D341Med (cell line): ENCODE measurements at regions not wholly inside any gene's neighbourhood (a gene's known extent, or its start where the extent isn't known, plus 50 kb on each side); places are given as distances from the start of the nearest gene placed in this dataset.

Experiments used
- DNase-seq: peaks from one replicate; pipeline ENCODE4 v3.0.0; 2012; ENCODE audit warnings: low spot score

DNA sequence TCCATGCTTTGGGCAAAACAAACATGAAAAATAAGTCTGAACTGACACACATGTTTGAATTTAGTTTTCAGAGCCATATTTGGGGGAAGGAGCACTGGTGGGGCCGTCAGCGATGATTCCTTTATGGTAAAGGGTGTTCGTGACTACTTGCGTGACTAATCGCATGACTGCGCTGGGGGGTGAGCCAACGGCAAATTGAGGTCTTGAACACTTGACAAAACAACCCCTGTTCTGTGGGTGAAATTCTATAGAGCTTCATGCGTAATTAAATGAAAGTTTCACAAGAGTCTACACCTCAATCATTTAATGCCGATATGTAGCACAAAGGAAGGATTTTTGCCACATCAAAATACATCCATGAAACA lies 127.5 kb upstream of the CYP1B1 start:
- DNase-seq: no peak

DNA sequence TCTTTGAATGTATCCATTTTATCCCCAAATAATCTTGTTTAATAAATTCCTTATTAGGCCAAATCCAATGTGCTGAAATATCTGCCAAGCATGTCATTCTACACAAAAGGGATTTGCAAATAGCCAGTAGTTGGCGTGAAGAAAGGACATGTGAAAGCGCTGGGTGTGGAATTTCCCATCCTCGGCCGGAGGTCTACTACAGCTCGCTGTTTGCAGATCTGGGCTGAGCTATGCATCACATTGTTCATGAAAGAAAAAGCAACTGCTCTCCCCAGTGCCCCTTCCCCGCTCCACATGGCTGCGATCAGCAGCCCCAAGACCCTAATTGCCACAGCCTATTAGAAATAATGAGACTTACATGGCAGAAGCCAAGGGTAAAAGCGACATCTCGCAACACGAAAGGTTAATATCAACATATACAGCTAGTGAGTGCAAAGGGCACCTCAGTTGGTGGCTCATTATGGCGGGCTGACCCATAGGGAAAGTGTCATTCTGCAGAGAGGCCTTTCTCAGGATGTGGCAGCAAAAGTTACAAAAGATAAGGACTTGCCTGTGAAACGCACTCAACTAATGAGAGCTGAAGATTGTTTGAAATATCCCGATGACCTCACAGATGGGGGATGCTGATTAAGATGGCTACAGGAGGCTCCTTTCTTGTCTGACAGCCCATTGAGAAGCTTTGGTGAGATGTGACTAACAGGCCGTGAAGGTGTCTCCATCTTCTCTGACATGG lies 126.9 kb upstream of the CYP1B1 start:
- no peak for DNase-seq

DNA sequence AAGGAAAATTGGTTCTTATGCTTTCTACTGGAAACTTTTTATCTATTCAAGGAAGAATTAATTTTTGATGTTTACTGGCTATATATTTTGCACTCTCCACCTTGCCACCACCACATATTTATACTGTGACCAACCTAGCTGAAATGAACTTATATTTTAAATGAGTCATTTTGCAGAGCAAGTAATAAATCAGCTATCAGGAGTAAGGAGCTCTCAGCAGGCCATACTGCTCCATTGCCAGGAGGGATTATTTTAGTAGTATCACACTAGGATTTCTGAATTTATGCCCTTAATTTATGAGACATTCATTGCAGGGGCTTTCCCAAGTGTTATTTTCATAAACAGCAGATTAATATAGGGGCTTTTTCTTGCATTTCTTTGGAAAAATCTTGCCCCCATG lies 125.8 kb upstream of the CYP1B1 start:
- DNase-seq: no peak

- no peak for DNase-seq
Observed at GRCh38 chr2:38200598-38200997, 124.6 kb upstream of the CYP1B1 start.

GRCh38 chr2:38199127-38199526 lies 123.2 kb upstream of the CYP1B1 start:
- DNase-seq: no peak

GRCh38 chr2:38194751-38195150 lies 118.8 kb upstream of the CYP1B1 start:
- DNase-seq: no peak

- no peak for DNase-seq
Observed at GRCh38 chr2:38192976-38193375, 117.0 kb upstream of the CYP1B1 start.

DNA sequence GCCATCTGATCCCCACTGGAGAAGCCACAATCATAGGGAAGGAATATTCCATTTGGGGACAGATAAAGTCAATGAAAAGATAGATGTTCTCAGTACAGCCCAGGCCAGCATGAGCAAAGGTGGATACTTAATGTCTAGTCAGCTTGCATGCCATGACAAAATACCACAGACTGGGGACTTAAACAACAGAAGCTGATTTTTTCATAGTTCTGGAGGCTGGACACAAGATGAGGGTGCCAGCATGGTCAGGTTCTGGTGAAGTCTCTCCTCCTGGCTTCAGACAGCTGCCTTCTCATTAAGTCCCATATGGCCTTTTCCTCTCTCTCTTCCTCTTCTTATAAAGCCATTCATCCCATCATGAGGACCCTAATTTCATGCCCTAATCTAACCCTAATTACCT lies 116.1 kb upstream of the CYP1B1 start:
- no peak for DNase-seq

GRCh38 chr2:38191516-38191915 lies 115.6 kb upstream of the CYP1B1 start:
- DNase-seq: no peak

GRCh38 chr2:38190542-38191218 lies 114.7 kb upstream of the CYP1B1 start:
- DNase-seq: no peak

DNA sequence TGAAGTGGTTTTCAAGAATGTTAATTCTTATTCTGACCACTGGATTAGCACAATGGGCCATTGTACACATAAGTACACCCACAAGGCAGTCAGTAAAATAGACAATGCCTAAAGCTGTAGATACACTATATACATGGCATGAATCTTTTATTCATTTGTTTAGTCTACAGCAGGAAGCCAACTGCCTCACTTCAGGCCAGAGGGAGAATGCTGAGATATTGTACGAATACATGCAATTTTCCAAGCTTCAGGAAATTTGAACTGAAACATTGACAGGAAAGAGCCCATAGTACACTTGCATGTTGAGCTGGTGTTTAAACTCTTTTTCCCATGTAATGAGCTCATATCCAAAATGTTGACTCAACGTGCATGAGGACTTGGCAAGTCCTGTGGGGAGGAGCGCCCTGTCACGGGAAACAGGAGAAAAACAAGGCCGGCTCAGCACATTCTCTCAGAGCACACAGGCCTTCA lies 111.6 kb upstream of the CYP1B1 start:
- no peak for DNase-seq

GRCh38 chr2:38185012-38185491 lies 109.1 kb upstream of the CYP1B1 start:
- no peak for DNase-seq

DNA sequence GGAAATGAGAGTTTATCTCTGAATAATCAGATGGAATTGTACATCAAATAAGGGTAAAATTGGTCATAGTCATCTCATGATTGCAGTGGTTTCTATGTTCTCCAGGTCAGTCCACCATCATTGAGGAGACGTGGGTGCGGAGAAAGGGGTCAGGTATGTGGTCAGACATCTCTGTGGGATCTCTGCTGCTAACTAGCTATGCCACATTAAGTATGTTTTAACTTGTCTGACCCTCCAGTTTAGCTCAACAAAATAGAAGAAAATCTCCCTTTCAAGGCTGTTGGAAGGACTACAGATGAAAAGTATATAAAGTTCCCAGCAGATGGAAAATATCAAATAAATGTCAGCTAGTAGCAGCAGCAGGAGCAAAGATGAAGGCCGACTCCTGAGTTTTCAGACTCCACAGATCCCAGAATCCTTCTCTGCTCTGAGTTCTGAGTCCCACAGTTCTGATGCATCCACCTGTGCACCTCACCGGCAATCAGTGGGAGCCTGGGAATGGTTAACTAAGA lies 106.6 kb upstream of the CYP1B1 start:
- DNase-seq: no peak

DNA sequence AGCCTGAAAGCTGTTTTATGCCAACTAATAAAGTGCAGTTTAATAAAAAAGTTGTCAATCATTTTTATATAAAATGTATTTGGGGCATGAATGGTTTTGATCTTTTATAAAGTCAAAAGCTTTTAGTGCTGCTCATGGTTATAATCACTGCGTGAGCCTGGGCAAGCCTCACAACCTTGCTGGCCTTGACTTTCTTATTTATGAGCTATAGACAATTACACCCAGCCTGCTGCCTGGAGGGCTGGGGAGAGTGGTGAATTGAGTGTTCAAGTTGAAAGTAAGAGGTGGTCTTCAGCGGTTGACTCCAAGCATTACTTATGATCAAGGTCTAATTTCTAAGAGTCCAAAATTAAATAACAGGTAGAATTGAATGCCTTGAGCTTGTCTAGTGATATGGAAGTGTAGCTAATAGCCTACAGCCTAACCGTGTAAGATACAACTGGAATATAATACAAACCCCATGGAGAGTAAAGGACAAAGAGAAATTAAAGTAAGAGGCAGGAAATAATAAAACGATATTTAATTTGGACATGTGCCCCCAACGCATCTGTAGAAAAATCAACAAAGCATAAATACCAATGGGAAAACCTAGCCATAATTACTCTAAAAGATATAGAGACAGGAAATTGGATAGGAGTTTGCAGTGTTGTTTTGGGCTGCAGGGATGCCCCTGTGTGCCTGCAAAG lies 106.0 kb upstream of the CYP1B1 start:
- DNase-seq: no peak

GRCh38 chr2:38180754-38181153 lies 104.8 kb upstream of the CYP1B1 start:
- no peak for DNase-seq

GRCh38 chr2:38178556-38179419 lies 102.8 kb upstream of the CYP1B1 start:
- DNase-seq: no peak

DNA sequence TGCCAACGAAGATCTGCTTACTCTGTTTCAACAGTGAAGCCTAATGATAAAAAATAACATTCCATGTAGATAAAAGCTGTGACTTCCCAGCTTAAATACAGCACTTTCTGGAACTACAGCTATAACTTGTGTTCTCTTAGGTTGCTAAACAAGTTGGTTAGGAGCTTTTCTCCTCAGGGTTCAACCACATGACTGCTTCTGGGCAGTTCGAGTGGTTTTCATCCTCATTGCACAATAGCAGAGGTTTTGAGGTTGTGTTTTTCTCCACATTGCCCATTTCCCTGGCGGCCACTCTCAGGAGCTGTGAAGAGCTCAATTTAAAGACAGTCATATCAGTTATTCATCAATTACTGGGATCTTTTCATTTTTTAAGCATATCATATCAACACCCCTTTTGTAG lies 102.2 kb upstream of the CYP1B1 start:
- no peak for DNase-seq

DNA sequence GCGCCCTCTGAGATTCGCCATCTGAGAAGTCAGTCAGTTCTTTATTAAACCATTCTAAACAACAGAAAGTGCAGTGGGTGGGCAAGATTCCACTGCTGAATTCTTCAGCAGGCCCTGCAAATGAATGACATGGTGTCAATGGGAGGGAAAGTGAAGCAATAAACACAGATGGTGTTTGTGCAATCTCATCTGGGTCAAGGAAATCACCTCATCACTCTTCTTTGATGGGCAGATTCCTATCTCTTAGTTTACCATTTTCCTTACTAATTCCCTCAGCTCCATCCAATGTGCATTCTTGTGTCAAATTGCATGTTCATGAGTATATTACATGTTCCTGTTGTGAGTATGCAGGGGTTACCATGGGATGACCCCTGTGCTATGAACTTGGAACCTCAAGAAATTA lies 100.7 kb upstream of the CYP1B1 start:
- no peak for DNase-seq

DNA sequence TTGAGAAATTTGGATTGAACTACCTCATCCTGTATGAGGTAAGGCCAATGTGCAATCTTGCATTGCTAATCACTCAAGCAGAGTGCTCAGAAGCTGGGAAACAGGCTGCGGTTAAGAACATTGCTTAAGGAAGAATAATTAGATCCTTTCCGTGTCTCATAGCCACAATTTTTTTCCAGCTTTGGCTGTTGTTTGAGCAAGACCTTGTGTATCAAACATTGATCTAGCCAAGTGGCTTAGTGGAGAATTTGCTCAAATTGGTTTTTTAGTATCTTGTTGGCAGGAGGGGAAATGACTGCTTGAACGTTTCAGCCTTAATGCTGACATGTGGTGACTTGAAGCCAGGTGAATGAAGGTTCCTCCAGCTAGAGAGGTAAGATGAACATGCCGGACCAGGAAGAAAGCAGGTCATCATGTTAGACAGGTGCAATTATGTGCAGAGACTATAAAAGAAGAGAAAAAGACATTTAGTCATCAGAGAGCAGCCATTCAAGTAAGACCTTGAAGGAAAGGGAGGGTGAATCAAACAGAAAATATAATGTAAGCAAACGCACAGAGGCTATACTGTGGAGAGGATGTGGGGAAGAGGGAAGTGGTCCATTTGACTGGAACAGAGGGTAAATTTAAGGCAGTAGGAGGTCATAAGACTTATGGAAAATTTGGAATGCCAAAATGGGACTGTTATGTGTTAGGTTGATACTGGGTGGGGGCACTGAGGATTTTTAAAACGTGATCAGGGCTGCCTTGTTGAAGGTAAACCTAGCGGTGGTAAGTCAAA lies 98.9 kb upstream of the CYP1B1 start:
- no peak for DNase-seq

- DNase-seq: no peak
Observed at GRCh38 chr2:38174131-38174530, 98.2 kb upstream of the CYP1B1 start.

DNA sequence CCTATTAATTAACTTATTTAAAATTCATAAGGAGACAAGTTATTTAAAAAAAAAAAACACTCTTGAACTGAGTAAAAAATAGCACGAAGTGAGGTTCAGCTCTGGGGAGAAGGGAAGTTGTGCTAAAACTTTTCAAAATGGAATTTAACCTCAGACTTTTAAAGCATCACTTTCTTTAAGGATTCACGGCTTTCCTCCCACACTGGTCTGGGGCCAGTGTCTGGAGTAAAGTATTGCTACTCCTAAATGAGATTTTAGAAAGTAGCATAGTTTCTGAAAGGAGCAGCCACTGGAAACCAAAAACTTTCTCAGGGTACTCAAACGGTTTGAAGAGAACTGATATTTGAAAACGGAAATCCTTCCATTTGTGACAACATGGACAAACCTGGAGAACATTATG lies 97.7 kb upstream of the CYP1B1 start:
- no peak for DNase-seq
